ENCODE measurements at regions not wholly inside any gene's neighbourhood (a gene's known extent, or its start where the extent isn't known, plus 50 kb on each side); places are given as distances from the start of the nearest gene placed in this dataset.
"Not testable (repeated sequence)": the region's sequence is repeated elsewhere in the genome, so short reads cannot be mapped to it uniquely, and the experiment has no call there.

- intact Hi-C loops (cut with DNase I): no loop called here
- H3K27ac ChIP-seq: no peak overlapping the region
- no peak for TF ChIP-seq CTCF (IDR thresholded peaks at IDR 0.05)
- DNase-seq: no peak
- no peaks in the 10 kb centered on the region for H3K36me3 ChIP-seq
- no peak overlapping the region for H3K4me3 ChIP-seq
- no peaks in the 10 kb centered on the region for H3K27me3 ChIP-seq
- H3K9me3 ChIP-seq: no peaks in the 10 kb centered on the region
- no peak overlapping the region for H3K9ac ChIP-seq (ENCODE audit: low read depth in 2 of 2, low read length in 2 of 2)
- no peaks in the 10 kb centered on the region for H3K4me1 ChIP-seq
These were observed 318.2 kb upstream of the RGS17 start for GRCh38 chr6:153449279-153449678.

GRCh38 chr6:153442749-153443148 is 311.7 kb upstream of the RGS17 start:
- DNase-seq: not testable (repeated sequence)

GRCh38 chr6:153442096-153442495 is 311.0 kb upstream of the RGS17 start:
- no peak overlapping the region for H3K4me3 ChIP-seq
- H3K4me1 ChIP-seq: no peaks in the 10 kb centered on the region
- H3K27ac ChIP-seq: no peak overlapping the region
- intact Hi-C loops (cut with DNase I): no loop called here
- H3K9me3 ChIP-seq: no peaks in the 10 kb centered on the region
- no peak for DNase-seq
- no peaks in the 10 kb centered on the region for H3K27me3 ChIP-seq
- H3K36me3 ChIP-seq: no peaks in the 10 kb centered on the region
- H3K9ac ChIP-seq (ENCODE audit: low read depth in 2 of 2, low read length in 2 of 2): no peak overlapping the region
- TF ChIP-seq CTCF (IDR thresholded peaks at IDR 0.05): no peak

More at GRCh38 chr6:153442749-153443148, 311.7 kb upstream of the RGS17 start:
- H3K9ac ChIP-seq (ENCODE audit: low read depth in 2 of 2, low read length in 2 of 2); H3K4me3 ChIP-seq; H3K4me1 ChIP-seq; H3K36me3 ChIP-seq; intact Hi-C loops (cut with DNase I); H3K9me3 ChIP-seq; H3K27me3 ChIP-seq; H3K27ac ChIP-seq: not testable (repeated sequence)

GRCh38 chr6:153437193-153437592 is 306.1 kb upstream of the RGS17 start:
- no peak overlapping the region for H3K4me3 ChIP-seq
- no peaks in the 10 kb centered on the region for H3K4me1 ChIP-seq
- intact Hi-C loops (cut with DNase I): no loop called here
- no peaks in the 10 kb centered on the region for H3K36me3 ChIP-seq
- no peak overlapping the region for H3K27ac ChIP-seq
- H3K9me3 ChIP-seq: no peaks in the 10 kb centered on the region
- DNase-seq: no peak
- no peak overlapping the region for H3K9ac ChIP-seq (ENCODE audit: low read depth in 2 of 2, low read length in 2 of 2)
- no peaks in the 10 kb centered on the region for H3K27me3 ChIP-seq
- TF ChIP-seq CTCF (IDR thresholded peaks at IDR 0.05): no peak

- Histone ChIP-seq H3K36me3 (no peaks in the 10 kb centered on the region), H3K9me3 (no peaks in the 10 kb centered on the region), H3K4me3 (no peak overlapping the region), H3K27ac (no peak overlapping the region), H3K9ac (ENCODE audit: low read depth in 2 of 2, low read length in 2 of 2) (no peak overlapping the region), H3K4me1 (no peaks in the 10 kb centered on the region), H3K27me3 (no peaks in the 10 kb centered on the region)
- no peak for DNase-seq
- intact Hi-C loops (cut with DNase I): no loop called here
- TF ChIP-seq CTCF (IDR thresholded peaks at IDR 0.05): no peak
These were observed 305.3 kb upstream of the RGS17 start for GRCh38 chr6:153436351-153436750.

GRCh38 chr6:153435787-153436186 is 304.7 kb upstream of the RGS17 start:
- Histone ChIP-seq H3K27ac (no peak overlapping the region), H3K4me3 (no peak overlapping the region), H3K27me3 (no peaks in the 10 kb centered on the region), H3K4me1 (no peaks in the 10 kb centered on the region), H3K9me3 (no peaks in the 10 kb centered on the region), H3K9ac (ENCODE audit: low read depth in 2 of 2, low read length in 2 of 2) (no peak overlapping the region), H3K36me3 (no peaks in the 10 kb centered on the region)
- intact Hi-C loops (cut with DNase I): no loop called here
- no peak for TF ChIP-seq CTCF (IDR thresholded peaks at IDR 0.05)
- no peak for DNase-seq
